ENCODE measurements at regions not wholly inside any gene's neighbourhood (a gene's known extent, or its start where the extent isn't known, plus 50 kb on each side); places are given as distances from the start of the nearest gene placed in this dataset.
"Not testable (repeated sequence)": the region's sequence is repeated elsewhere in the genome, so short reads cannot be mapped to it uniquely, and the experiment has no call there.

GRCh38 chr14:23898359-23898758, 55.2 kb upstream of the DHRS4 start:
- DNase-seq (ENCODE audit: low spot score), result not testable (repeated sequence)

- no peak for DNase-seq (ENCODE audit: low spot score)
These were observed 53.8 kb upstream of the DHRS4 start for GRCh38 chr14:23899788-23900187.

- no peak for DNase-seq (ENCODE audit: low spot score)
These were observed 50.1 kb upstream of the DHRS4 start for GRCh38 chr14:23903442-23903841.

Data from AG08396 (cell line).